ENCODE measurements at regions not wholly inside any gene's neighbourhood (a gene's known extent, or its start where the extent isn't known, plus 50 kb on each side); places are given as distances from the start of the nearest gene placed in this dataset.

DNA sequence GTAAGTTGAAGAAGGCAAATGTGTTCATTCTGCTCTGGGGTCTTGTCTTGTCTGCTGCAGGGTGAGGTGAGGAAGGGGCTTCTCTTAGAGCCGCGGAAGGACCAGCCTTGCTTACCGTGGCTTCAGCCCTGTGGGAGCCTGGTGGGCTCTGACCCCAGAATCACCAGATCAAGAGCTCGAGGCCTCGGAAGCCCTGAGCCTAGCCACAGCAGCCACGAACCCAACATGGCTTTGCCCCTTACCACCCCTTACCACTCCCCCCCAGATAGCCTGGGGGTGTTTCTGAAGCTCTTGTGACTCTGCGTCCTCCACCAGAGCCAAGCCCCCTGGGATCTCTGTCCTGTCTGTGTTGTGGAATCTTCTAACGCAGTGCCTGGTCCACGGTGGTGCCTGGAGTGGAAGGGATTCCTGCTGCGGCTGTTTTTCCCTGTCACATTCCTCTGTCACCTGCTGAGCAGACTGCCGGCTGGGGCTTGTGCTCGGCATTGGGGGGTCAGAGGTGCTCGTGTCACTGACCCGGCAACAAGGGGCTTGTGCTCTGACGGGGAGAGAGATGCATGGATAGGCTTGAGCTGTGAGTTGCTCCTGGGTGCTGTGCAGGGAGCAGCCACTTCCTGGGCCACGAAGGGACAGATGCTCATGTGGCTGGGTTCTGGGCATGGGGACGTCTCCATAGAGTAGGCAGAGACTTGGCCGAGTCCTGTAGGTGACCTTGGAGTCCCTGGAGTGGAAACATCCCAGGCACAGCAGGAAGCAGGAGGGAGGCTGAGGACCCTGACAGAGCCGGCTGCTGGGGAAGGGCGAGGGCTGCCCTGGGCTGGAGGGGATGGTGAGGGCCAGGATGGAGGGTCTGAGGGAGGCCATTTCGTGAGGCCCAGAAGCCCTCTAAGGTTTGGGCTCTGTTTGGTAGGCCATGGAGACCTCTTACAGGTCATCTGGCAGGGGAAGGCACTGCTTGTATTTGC is 316.0 kb downstream of the QKI start:
- ATAC-seq = no peak
- H3K9me3 ChIP-seq (ENCODE audit: low read length) = no peaks in the 10 kb centered on the region
- no TSS peak for BruUV-seq (replicated peaks)
- intact Hi-C loops (cut with micrococcal nuclease; ENCODE audit: unreplicated experiment) (no loop called here), in situ Hi-C loops (cut with HindIII; ENCODE audit: extremely low pct_ligation_motif_present, low pct_unique_long_range_greater_than_20kb) (no loop called here)
- no peak for DNase-seq (ENCODE audit: low spot score)
- ChIA-PET POLR2A (no interaction called here), CTCF (ENCODE audit: low intra/inter-chr PET ratio, low total read pairs) (no interaction called here)
- no peaks in the 10 kb centered on the region for H3K79me2 ChIP-seq (ENCODE audit: insufficient read depth, low read length)
- no peaks in the 10 kb centered on the region for H4K20me1 ChIP-seq (ENCODE audit: insufficient read depth, low read length)
- no peak overlapping the region for H3K27ac ChIP-seq (ENCODE audit: extremely low read length, insufficient read depth, low read length)
- H3K4me2 ChIP-seq (ENCODE audit: low read depth, low read length) = no peak overlapping the region
- no peak overlapping the region for H2AFZ ChIP-seq (ENCODE audit: low read length)
- TF ChIP-seq ZZZ3 (CRISPR knock-in tag; IDR thresholded peaks at IDR 0.05; ENCODE audit: borderline replicate concordance) = no peak
- H3K9ac ChIP-seq (ENCODE audit: insufficient read depth, low read depth, low read length) = no peak overlapping the region
- no peaks in the 10 kb centered on the region for H3K36me3 ChIP-seq (replicated peaks in 1 of 2; ENCODE audit: control insufficient read depth in 1 of 2, insufficient read depth in 2 of 2, low read length in 2 of 2)
- H3K4me1 ChIP-seq (ENCODE audit: insufficient read depth, low read length) = no peaks in the 10 kb centered on the region
- H3K27me3 ChIP-seq (ENCODE audit: control insufficient read depth in 1 of 2, insufficient read depth in 2 of 2, low read length in 2 of 2) = peaks cover 0 to 44% of the 10 kb centered on the region in 2 experiments; a peak in 4 of 5 replicates
- no peak overlapping the region for H3K4me3 ChIP-seq (replicated peaks in 1 of 3; ENCODE audit: insufficient read depth in 1 of 3, low read depth in 2 of 3, low read length in 3 of 3)
- 36% methylated on average over 13 of the region's 21 CpGs for WGBS (ENCODE audit: low lambda C conversion rate)
- no peak for FAIRE-seq

DNA sequence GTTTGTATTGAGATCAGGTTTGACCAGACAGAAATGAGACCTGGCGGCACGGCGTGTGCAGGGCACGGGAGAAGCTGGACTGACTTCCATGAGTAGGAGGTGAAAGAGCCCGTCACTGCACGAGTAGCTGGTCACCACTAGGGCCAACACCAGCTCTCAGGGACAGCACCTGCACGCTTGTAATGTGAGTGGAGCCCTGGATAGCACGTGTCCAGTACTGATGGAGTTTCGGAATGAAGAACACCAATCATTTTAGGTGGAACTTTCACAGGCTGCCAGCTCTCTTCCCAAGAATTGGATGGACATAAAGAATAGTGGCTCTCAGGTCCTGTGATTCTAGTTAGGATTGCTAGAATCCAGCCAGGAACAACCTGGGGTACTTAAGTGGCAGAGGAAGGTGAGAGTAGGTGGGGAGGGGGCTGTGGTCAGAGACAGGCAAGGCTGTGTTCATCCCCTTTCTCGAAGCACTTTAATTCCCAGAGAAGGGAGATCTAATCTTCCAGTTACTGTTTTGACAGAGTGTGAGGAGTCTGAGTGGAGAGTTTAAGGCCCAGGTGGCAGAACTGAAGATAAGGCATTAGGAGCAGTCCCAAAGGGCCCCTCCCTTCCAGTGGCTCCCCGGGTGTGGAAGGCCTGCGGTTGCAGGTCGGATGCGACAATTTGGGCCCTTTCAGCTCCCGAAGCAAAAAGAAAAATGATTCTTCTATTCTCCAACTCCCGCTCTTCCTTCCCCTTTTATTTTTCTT is 314.8 kb downstream of the QKI start:
- Histone ChIP-seq H3K4me3 (replicated peaks in 1 of 3; ENCODE audit: insufficient read depth in 1 of 3, low read depth in 2 of 3, low read length in 3 of 3) (no peak overlapping the region), H3K4me2 (ENCODE audit: low read depth, low read length) (no peak overlapping the region), H3K27me3 (ENCODE audit: control insufficient read depth in 1 of 2, insufficient read depth in 2 of 2, low read length in 2 of 2) (peaks cover 0 to 52% of the 10 kb centered on the region in 2 experiments; a peak in 4 of 5 replicates), H3K27ac (ENCODE audit: extremely low read length, insufficient read depth, low read length) (no peak overlapping the region), H3K79me2 (ENCODE audit: insufficient read depth, low read length) (no peaks in the 10 kb centered on the region), H3K9me3 (ENCODE audit: low read length) (no peaks in the 10 kb centered on the region), H4K20me1 (ENCODE audit: insufficient read depth, low read length) (no peaks in the 10 kb centered on the region), H3K4me1 (ENCODE audit: insufficient read depth, low read length) (no peaks in the 10 kb centered on the region), H3K9ac (ENCODE audit: insufficient read depth, low read depth, low read length) (no peak overlapping the region), H2AFZ (ENCODE audit: low read length) (no peak overlapping the region), H3K36me3 (replicated peaks in 1 of 2; ENCODE audit: control insufficient read depth in 1 of 2, insufficient read depth in 2 of 2, low read length in 2 of 2) (no peaks in the 10 kb centered on the region)
- intact Hi-C loops (cut with micrococcal nuclease; ENCODE audit: unreplicated experiment) (no loop called here), in situ Hi-C loops (cut with HindIII; ENCODE audit: extremely low pct_ligation_motif_present, low pct_unique_long_range_greater_than_20kb) (no loop called here)
- DNase-seq (ENCODE audit: low spot score) (no peak), FAIRE-seq (no peak), ATAC-seq (peak; percentile 91)
- ChIA-PET POLR2A (no interaction called here), CTCF (ENCODE audit: low intra/inter-chr PET ratio, low total read pairs) (no interaction called here)
- TF ChIP-seq FOXP1 (IDR thresholded peaks at IDR 0.05) (no peak), FOXP1 (CRISPR knock-in tag; IDR thresholded peaks at IDR 0.05) (no peak), ZNF333 (CRISPR knock-in tag; IDR thresholded peaks at IDR 0.05; ENCODE audit: borderline replicate concordance) (no peak), ZNF546 (CRISPR knock-in tag; conservative IDR thresholded peaks at IDR 0.05) (no peak)
- TF ChIP-seq, protein P1, sequence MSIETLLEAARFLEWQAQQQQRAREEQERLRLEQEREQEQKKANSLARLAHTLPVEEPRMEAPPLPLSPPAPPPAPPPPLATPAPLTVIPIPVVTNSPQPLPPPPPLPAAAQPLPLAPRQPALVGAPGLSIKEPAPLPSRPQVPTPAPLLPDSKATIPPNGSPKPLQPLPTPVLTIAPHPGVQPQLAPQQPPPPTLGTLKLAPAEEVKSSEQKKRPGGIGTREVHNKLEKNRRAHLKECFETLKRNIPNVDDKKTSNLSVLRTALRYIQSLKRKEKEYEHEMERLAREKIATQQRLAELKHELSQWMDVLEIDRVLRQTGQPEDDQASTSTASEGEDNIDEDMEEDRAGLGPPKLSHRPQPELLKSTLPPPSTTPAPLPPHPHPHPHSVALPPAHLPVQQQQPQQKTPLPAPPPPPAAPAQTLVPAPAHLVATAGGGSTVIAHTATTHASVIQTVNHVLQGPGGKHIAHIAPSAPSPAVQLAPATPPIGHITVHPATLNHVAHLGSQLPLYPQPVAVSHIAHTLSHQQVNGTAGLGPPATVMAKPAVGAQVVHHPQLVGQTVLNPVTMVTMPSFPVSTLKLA (IDR thresholded peaks at IDR 0.05) = peak; percentile 51; the same call in 1 of the 2 replicates
- WGBS (ENCODE audit: low lambda C conversion rate) = 35% methylated on average over 16 of the region's 16 CpGs
- no TSS peak for BruUV-seq (replicated peaks)

All from HepG2 (cell line).